ENCODE measurements at regions not wholly inside any gene's neighbourhood (a gene's known extent, or its start where the extent isn't known, plus 50 kb on each side); places are given as distances from the start of the nearest gene placed in this dataset.

DNA sequence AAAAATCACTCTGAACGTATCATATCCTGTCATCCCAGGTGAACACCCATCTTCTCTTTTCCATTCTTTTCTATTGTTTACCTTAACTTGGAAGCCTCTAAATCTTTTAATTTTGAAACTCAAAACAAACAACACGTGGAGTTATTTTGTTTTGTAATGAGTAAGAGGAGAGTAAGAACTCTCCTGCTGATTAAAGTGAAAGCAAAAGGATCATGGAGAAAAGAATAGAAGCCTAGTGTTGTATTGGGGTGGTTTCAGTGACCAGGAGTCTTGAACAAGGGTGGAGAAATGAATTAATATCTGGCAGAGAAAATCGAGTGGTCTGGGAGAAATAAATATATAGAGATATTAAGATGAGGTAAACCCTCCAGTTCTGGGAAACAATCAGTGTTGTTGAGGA is 237.4 kb upstream of the UGT8 start:
- peaks cover 3% of the 10 kb centered on the region for H3K4me1 Mint-ChIP-seq (ENCODE audit: unreplicated experiment)
- H3K27ac Mint-ChIP-seq (ENCODE audit: unreplicated experiment): no peak overlapping the region
- H3K36me3 Mint-ChIP-seq (ENCODE audit: low read depth, unreplicated experiment): no peaks in the 10 kb centered on the region
- TF ChIP-seq, protein P1, sequence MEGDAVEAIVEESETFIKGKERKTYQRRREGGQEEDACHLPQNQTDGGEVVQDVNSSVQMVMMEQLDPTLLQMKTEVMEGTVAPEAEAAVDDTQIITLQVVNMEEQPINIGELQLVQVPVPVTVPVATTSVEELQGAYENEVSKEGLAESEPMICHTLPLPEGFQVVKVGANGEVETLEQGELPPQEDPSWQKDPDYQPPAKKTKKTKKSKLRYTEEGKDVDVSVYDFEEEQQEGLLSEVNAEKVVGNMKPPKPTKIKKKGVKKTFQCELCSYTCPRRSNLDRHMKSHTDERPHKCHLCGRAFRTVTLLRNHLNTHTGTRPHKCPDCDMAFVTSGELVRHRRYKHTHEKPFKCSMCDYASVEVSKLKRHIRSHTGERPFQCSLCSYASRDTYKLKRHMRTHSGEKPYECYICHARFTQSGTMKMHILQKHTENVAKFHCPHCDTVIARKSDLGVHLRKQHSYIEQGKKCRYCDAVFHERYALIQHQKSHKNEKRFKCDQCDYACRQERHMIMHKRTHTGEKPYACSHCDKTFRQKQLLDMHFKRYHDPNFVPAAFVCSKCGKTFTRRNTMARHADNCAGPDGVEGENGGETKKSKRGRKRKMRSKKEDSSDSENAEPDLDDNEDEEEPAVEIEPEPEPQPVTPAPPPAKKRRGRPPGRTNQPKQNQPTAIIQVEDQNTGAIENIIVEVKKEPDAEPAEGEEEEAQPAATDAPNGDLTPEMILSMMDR (IDR thresholded peaks at IDR 0.05; ENCODE audit: unreplicated experiment): no peak
- H3K9me3 Mint-ChIP-seq (ENCODE audit: unreplicated experiment): no peaks in the 10 kb centered on the region
- H3K27me3 Mint-ChIP-seq (ENCODE audit: unreplicated experiment): no peaks in the 10 kb centered on the region
- no peak for DNase-seq (ENCODE audit: low spot score)
- no peak overlapping the region for H3K4me3 Mint-ChIP-seq (ENCODE audit: unreplicated experiment)

DNA sequence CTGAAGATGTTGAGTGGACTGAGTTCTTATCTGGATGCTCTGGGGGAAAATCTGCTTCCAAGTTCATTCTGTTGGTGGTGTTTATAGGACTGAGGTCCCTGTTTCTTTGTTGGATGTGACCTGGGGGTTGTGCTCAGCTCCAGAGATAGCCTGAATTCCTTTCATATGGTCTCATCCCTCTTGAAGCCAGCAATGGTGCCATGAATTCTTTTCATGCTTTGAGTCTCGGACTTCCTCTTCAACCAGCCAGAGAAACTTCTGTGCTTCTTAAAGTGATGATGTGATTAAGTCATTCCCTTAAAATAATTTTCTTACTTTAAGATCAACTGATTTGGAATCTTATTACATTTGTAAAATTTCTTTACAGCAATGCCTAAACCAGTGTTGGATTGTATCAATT is 233.8 kb upstream of the UGT8 start:
- Mint-ChIP-seq H3K27me3 (ENCODE audit: unreplicated experiment) (no peaks in the 10 kb centered on the region), H3K27ac (ENCODE audit: unreplicated experiment) (no peak overlapping the region), H3K4me1 (ENCODE audit: unreplicated experiment) (no peaks in the 10 kb centered on the region), H3K9me3 (ENCODE audit: unreplicated experiment) (no peaks in the 10 kb centered on the region), H3K36me3 (ENCODE audit: low read depth, unreplicated experiment) (no peaks in the 10 kb centered on the region), H3K4me3 (ENCODE audit: unreplicated experiment) (no peak overlapping the region)
- TF ChIP-seq, protein P1 (IDR thresholded peaks at IDR 0.05; ENCODE audit: unreplicated experiment): no peak
- DNase-seq (ENCODE audit: low spot score): no peak

DNA sequence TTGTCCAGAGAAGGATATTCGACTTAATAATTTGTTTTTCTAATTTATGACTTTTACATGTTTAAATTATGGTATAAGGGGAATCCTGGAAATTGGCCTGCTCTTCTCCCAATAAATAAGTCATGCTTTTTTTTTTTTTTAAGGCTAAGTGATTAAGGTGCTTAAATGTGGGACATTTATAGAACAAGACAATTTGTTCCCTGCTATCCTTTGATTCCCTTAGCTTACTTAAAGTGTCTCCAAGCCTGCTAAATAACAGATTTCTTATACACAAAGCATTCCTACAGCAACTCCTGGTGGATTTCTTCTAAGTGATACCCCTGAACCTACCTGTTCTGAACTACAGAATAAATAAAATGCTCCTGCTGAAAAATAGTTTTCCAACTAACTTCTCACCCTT is 233.0 kb upstream of the UGT8 start:
- TF ChIP-seq, protein P1 (IDR thresholded peaks at IDR 0.05; ENCODE audit: unreplicated experiment): no peak
- no peaks in the 10 kb centered on the region for H3K9me3 Mint-ChIP-seq (ENCODE audit: unreplicated experiment)
- H3K27me3 Mint-ChIP-seq (ENCODE audit: unreplicated experiment): no peaks in the 10 kb centered on the region
- DNase-seq (ENCODE audit: low spot score): no peak
- no peaks in the 10 kb centered on the region for H3K36me3 Mint-ChIP-seq (ENCODE audit: low read depth, unreplicated experiment)
- H3K27ac Mint-ChIP-seq (ENCODE audit: unreplicated experiment): no peak overlapping the region
- H3K4me3 Mint-ChIP-seq (ENCODE audit: unreplicated experiment): no peak overlapping the region
- H3K4me1 Mint-ChIP-seq (ENCODE audit: unreplicated experiment): no peaks in the 10 kb centered on the region

DNA sequence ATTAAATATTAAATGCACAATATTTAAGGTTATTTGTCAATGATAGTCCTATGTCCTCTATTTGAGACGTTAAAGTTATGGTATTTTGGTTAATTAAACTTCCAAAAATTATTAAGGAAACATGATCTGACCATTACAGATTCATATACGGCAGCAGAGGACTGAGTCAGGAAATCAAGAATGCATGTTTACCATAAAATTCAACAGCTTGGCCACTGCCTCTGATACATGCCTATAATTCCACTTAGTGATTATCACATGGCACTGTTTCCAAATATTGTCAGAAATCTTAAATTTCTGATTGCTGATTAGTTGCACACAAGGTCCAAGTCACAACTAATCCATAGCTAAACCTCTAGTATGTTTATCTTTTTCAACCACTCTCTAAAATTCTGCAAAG is 232.2 kb upstream of the UGT8 start:
- H3K4me1 Mint-ChIP-seq (ENCODE audit: unreplicated experiment): no peaks in the 10 kb centered on the region
- H3K4me3 Mint-ChIP-seq (ENCODE audit: unreplicated experiment): no peak overlapping the region
- H3K27me3 Mint-ChIP-seq (ENCODE audit: unreplicated experiment): no peaks in the 10 kb centered on the region
- TF ChIP-seq, protein P1 (IDR thresholded peaks at IDR 0.05; ENCODE audit: unreplicated experiment): no peak
- H3K27ac Mint-ChIP-seq (ENCODE audit: unreplicated experiment): no peak overlapping the region
- no peak for DNase-seq (ENCODE audit: low spot score)
- H3K9me3 Mint-ChIP-seq (ENCODE audit: unreplicated experiment): no peaks in the 10 kb centered on the region
- no peaks in the 10 kb centered on the region for H3K36me3 Mint-ChIP-seq (ENCODE audit: low read depth, unreplicated experiment)

DNA sequence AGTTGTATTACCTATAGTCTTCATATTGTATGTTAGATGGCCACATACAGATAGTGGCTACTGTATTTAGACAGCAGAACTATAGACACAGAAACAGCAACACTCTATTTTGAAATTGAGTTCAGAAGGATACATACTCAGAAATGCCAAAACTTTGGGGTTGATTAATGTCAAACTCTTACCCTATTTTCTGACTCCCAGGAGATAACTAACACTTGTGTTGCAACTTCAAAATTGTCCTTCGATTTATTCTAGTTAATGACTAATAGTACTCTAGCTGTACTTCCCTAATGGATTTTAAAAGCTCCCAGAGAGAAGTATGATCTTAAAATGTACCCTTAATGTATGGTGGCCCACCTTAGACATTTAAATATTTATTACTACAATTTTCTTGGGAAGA is 229.9 kb upstream of the UGT8 start:
- H3K4me3 Mint-ChIP-seq (ENCODE audit: unreplicated experiment): no peak overlapping the region
- no peaks in the 10 kb centered on the region for H3K9me3 Mint-ChIP-seq (ENCODE audit: unreplicated experiment)
- TF ChIP-seq, protein P1 (IDR thresholded peaks at IDR 0.05; ENCODE audit: unreplicated experiment): no peak
- no peak for DNase-seq (ENCODE audit: low spot score)
- no peaks in the 10 kb centered on the region for H3K27me3 Mint-ChIP-seq (ENCODE audit: unreplicated experiment)
- H3K4me1 Mint-ChIP-seq (ENCODE audit: unreplicated experiment): no peaks in the 10 kb centered on the region
- no peak overlapping the region for H3K27ac Mint-ChIP-seq (ENCODE audit: unreplicated experiment)
- H3K36me3 Mint-ChIP-seq (ENCODE audit: low read depth, unreplicated experiment): no peaks in the 10 kb centered on the region
